GM23338 (cell line): ENCODE measurements at regions not wholly inside any gene's neighbourhood (a gene's known extent, or its start where the extent isn't known, plus 50 kb on each side); places are given as distances from the start of the nearest gene placed in this dataset.

Experiments used
- ATAC-seq: fragments of 200-7000 bp; cut with Tn5 transposase; 3 replicates; pipeline ENCODE4 v1.9.1; 2020
- DNase-seq: peaks from one replicate; pipeline ENCODE4 v3.0.0-alpha.2; 2015; ENCODE audit warnings: low spot score
- H2AFZ ChIP-seq: fragments of 200-600 bp; sonication (generic); 2 replicates; pipeline ENCODE4 v1.8.0; 2016; ENCODE audit warnings: antibody characterized with exemption, mild to moderate bottlenecking, moderate library complexity
- H3F3A ChIP-seq: fragments of 200-600 bp; sonication (generic); replicated peaks from 2 replicates; pipeline ENCODE4 v1.8.0; 2017; ENCODE audit warnings: antibody characterized with exemption, mixed run types, low read depth
- H3K27ac ChIP-seq: fragments of 200-600 bp; sonication (generic); 2 replicates; pipeline ENCODE4 v1.6.1; 2016; ENCODE audit warnings: low read depth
- H3K27me3 ChIP-seq: fragments of 200-600 bp; sonication (generic); 2 replicates; pipeline ENCODE4 v1.8.0; 2016; ENCODE audit warnings: mild to moderate bottlenecking, mixed run types, moderate library complexity; ENCODE audit not compliant: insufficient read depth
- H3K36me3 ChIP-seq: fragments of 200-600 bp; sonication (generic); 2 replicates; pipeline ENCODE4 v1.8.0; 2016; ENCODE audit warnings: mild to moderate bottlenecking; ENCODE audit not compliant: insufficient read depth
- H3K4me1 ChIP-seq: fragments of 200-600 bp; sonication (generic); 2 replicates; pipeline ENCODE4 v1.8.0; 2016; ENCODE audit warnings: mild to moderate bottlenecking, moderate library complexity; ENCODE audit not compliant: insufficient read depth
- H3K4me2 ChIP-seq: fragments of 200-600 bp; sonication (generic); 2 replicates; pipeline ENCODE4 v1.7.1; 2017; ENCODE audit warnings: mixed run types
- H3K4me3 ChIP-seq: fragments of 200-600 bp; sonication (generic); 2 replicates; pipeline ENCODE4 v1.6.1; 2016; ENCODE audit warnings: mixed run types
- H3K79me2 ChIP-seq: fragments of 200-600 bp; sonication (generic); replicated peaks from 2 replicates; pipeline ENCODE4 v1.8.0; 2017; ENCODE audit warnings: mild to moderate bottlenecking; ENCODE audit not compliant: insufficient read depth
- H3K9me2 ChIP-seq: fragments of 200-600 bp; sonication (generic); 2 replicates; pipeline ENCODE4 v1.8.0; 2017; ENCODE audit not compliant: insufficient read depth
- H4K20me1 ChIP-seq: fragments of 200-600 bp; sonication (generic); replicated peaks from 2 replicates; pipeline ENCODE4 v1.8.0; 2017; ENCODE audit warnings: mild to moderate bottlenecking; ENCODE audit not compliant: insufficient read depth
- H3K27ac Mint-ChIP-seq: 2 replicates; pipeline ENCODE4 v1.8.0; 2020; ENCODE audit warnings: inconsistent platforms, mild to moderate bottlenecking, moderate library complexity, mixed read lengths
- H3K27me3 Mint-ChIP-seq: 3 replicates; pipeline ENCODE4 v1.8.0; 2022; ENCODE audit warnings: low read depth, mild to moderate bottlenecking, moderate library complexity, mixed read lengths, inconsistent platforms; ENCODE audit not compliant: insufficient read depth, poor library complexity
- H3K36me3 Mint-ChIP-seq: 3 replicates; pipeline ENCODE4 v1.8.0; 2021; ENCODE audit warnings: low read depth, mild to moderate bottlenecking, inconsistent platforms, moderate library complexity, mixed read lengths
- H3K4me1 Mint-ChIP-seq: 3 replicates; pipeline ENCODE4 v1.8.0; 2020; ENCODE audit warnings: mild to moderate bottlenecking, inconsistent platforms, mixed read lengths
- H3K4me3 Mint-ChIP-seq: 3 replicates; pipeline ENCODE4 v1.8.0; 2021; ENCODE audit warnings: moderate library complexity, mild to moderate bottlenecking, inconsistent platforms, mixed read lengths
- H3K9me3 Mint-ChIP-seq: 3 replicates; pipeline ENCODE4 v1.8.0; 2020; ENCODE audit warnings: moderate library complexity, mild to moderate bottlenecking, inconsistent platforms, mixed read lengths
- EZH2 ChIP-seq: fragments of 200-600 bp; sonication (generic); IDR thresholded peaks from one replicate; pipeline ENCODE4 v1.8.0; 2017; ENCODE audit warnings: antibody characterized with exemption, mild to moderate bottlenecking, low read depth; ENCODE audit not compliant: unreplicated experiment
- EZH2phosphoT487 ChIP-seq: fragments of 200-600 bp; sonication (generic); IDR thresholded peaks from one replicate; pipeline ENCODE4 v1.8.1; 2018; ENCODE audit warnings: antibody characterized with exemption; ENCODE audit not compliant: unreplicated experiment
- JUNB ChIP-seq: IDR thresholded peaks from one replicate; pipeline ENCODE4 v1.6.1; 2016; ENCODE audit warnings: antibody characterized with exemption; ENCODE audit not compliant: unreplicated experiment
- NANOG ChIP-seq: IDR thresholded peaks from 2 replicates; pipeline ENCODE4 v1.6.1; 2016; ENCODE audit warnings: antibody characterized with exemption, borderline replicate concordance
- STAT1 ChIP-seq: IDR thresholded peaks from one replicate; pipeline ENCODE4 v1.6.1; 2016; ENCODE audit warnings: antibody characterized with exemption; ENCODE audit not compliant: unreplicated experiment
- TF ChIP-seq, protein P1 (sequence below): fragments of 250-450 bp; sonication (Bioruptor Pico); IDR thresholded peaks from 2 replicates; pipeline ENCODE4 v1.5.0; 2020; ENCODE audit warnings: mild to moderate bottlenecking, moderate library complexity
- TF ChIP-seq, protein P2 (sequence below): IDR thresholded peaks from 2 replicates; pipeline ENCODE4 v1.6.1; 2016; ENCODE audit warnings: antibody characterized with exemption
- TF ChIP-seq, protein P3 (sequence below): IDR thresholded peaks from one replicate; pipeline ENCODE4 v1.6.1; 2018; ENCODE audit warnings: antibody characterized with exemption; ENCODE audit not compliant: unreplicated experiment

DNA sequence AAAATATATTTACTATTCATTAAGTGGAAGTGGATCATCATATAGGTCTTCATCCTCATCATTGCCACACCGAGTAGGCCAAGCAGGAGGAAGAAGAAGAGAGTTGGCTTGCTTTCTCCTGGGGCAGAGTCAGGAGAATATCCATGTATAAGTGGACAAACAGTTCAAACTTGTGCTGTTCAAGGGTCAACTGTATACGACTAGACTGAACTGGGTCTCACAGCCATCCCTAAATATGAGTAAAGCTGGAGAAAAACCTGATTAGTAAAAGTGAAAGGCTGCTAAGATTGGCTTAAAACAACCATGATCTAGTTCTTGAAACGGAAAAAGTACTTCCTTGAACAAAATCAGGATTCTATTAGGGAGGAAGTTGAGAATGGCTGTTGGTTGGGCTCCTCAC, 276.7 kb upstream of the ADRA1B start (continued):
- TF ChIP-seq, protein P1, sequence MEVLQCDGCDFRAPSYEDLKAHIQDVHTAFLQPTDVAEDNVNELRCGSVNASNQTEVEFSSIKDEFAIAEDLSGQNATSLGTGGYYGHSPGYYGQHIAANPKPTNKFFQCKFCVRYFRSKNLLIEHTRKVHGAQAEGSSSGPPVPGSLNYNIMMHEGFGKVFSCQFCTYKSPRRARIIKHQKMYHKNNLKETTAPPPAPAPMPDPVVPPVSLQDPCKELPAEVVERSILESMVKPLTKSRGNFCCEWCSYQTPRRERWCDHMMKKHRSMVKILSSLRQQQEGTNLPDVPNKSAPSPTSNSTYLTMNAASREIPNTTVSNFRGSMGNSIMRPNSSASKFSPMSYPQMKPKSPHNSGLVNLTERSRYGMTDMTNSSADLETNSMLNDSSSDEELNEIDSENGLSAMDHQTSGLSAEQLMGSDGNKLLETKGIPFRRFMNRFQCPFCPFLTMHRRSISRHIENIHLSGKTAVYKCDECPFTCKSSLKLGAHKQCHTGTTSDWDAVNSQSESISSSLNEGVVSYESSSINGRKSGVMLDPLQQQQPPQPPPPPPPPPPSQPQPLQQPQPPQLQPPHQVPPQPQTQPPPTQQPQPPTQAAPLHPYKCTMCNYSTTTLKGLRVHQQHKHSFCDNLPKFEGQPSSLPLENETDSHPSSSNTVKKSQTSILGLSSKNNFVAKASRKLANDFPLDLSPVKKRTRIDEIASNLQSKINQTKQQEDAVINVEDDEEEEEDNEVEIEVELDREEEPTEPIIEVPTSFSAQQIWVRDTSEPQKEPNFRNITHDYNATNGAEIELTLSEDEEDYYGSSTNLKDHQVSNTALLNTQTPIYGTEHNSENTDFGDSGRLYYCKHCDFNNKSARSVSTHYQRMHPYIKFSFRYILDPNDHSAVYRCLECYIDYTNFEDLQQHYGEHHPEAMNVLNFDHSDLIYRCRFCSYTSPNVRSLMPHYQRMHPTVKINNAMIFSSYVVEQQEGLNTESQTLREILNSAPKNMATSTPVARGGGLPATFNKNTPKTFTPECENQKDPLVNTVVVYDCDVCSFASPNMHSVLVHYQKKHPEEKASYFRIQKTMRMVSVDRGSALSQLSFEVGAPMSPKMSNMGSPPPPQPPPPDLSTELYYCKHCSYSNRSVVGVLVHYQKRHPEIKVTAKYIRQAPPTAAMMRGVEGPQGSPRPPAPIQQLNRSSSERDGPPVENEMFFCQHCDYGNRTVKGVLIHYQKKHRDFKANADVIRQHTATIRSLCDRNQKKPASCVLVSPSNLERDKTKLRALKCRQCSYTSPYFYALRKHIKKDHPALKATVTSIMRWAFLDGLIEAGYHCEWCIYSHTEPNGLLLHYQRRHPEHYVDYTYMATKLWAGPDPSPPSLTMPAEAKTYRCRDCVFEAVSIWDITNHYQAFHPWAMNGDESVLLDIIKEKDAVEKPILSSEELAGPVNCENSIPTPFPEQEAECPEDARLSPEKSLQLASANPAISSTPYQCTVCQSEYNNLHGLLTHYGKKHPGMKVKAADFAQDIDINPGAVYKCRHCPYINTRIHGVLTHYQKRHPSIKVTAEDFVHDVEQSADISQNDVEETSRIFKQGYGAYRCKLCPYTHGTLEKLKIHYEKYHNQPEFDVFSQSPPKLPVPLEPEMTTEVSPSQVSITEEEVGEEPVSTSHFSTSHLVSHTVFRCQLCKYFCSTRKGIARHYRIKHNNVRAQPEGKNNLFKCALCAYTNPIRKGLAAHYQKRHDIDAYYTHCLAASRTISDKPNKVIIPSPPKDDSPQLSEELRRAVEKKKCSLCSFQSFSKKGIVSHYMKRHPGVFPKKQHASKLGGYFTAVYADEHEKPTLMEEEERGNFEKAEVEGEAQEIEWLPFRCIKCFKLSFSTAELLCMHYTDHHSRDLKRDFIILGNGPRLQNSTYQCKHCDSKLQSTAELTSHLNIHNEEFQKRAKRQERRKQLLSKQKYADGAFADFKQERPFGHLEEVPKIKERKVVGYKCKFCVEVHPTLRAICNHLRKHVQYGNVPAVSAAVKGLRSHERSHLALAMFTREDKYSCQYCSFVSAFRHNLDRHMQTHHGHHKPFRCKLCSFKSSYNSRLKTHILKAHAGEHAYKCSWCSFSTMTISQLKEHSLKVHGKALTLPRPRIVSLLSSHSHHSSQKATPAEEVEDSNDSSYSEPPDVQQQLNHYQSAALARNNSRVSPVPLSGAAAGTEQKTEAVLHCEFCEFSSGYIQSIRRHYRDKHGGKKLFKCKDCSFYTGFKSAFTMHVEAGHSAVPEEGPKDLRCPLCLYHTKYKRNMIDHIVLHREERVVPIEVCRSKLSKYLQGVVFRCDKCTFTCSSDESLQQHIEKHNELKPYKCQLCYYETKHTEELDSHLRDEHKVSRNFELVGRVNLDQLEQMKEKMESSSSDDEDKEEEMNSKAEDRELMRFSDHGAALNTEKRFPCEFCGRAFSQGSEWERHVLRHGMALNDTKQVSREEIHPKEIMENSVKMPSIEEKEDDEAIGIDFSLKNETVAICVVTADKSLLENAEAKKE, result no peak
- TF ChIP-seq JUNB (no peak), NANOG (no peak)

DNA sequence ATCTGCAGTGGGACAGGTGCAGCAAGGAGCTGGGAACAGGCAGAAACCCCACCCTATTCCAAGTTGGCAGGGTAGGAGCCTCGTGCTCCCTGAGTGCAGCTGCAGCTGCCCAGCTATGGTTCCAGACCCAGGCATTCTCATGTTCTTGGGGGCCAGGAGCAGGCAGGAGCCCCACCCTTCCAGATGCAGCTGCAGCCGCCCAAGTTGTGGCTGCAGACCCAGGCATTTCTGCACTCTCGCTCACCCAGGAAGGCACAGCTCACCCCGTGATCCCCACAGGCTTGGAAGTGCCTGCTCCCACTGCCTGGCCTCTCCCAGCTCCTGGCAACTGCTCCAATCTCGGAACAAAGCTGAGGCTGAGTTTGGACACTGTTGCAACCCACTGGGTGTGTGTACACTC, 275.8 kb upstream of the ADRA1B start:
- no peak overlapping the region for H3K27ac Mint-ChIP-seq
- no peak for ATAC-seq
- peaks cover 2% of the 10 kb centered on the region for H3K27me3 Mint-ChIP-seq
- no peak for TF ChIP-seq JUNB
- no peak for TF ChIP-seq STAT1
- no peak for TF ChIP-seq EZH2
- TF ChIP-seq EZH2phosphoT487, result no peak
- TF ChIP-seq, protein P2, sequence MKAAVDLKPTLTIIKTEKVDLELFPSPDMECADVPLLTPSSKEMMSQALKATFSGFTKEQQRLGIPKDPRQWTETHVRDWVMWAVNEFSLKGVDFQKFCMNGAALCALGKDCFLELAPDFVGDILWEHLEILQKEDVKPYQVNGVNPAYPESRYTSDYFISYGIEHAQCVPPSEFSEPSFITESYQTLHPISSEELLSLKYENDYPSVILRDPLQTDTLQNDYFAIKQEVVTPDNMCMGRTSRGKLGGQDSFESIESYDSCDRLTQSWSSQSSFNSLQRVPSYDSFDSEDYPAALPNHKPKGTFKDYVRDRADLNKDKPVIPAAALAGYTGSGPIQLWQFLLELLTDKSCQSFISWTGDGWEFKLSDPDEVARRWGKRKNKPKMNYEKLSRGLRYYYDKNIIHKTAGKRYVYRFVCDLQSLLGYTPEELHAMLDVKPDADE, result no peak
- TF ChIP-seq, protein P3, sequence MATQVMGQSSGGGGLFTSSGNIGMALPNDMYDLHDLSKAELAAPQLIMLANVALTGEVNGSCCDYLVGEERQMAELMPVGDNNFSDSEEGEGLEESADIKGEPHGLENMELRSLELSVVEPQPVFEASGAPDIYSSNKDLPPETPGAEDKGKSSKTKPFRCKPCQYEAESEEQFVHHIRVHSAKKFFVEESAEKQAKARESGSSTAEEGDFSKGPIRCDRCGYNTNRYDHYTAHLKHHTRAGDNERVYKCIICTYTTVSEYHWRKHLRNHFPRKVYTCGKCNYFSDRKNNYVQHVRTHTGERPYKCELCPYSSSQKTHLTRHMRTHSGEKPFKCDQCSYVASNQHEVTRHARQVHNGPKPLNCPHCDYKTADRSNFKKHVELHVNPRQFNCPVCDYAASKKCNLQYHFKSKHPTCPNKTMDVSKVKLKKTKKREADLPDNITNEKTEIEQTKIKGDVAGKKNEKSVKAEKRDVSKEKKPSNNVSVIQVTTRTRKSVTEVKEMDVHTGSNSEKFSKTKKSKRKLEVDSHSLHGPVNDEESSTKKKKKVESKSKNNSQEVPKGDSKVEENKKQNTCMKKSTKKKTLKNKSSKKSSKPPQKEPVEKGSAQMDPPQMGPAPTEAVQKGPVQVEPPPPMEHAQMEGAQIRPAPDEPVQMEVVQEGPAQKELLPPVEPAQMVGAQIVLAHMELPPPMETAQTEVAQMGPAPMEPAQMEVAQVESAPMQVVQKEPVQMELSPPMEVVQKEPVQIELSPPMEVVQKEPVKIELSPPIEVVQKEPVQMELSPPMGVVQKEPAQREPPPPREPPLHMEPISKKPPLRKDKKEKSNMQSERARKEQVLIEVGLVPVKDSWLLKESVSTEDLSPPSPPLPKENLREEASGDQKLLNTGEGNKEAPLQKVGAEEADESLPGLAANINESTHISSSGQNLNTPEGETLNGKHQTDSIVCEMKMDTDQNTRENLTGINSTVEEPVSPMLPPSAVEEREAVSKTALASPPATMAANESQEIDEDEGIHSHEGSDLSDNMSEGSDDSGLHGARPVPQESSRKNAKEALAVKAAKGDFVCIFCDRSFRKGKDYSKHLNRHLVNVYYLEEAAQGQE, result no peak

More for the DNA sequence above, 275.8 kb upstream of the ADRA1B start:
- H3K9me3 Mint-ChIP-seq, result no peaks in the 10 kb centered on the region
- Histone ChIP-seq H3K36me3 (no peaks in the 10 kb centered on the region), H3K27me3 (no peaks in the 10 kb centered on the region), H3K4me1 (no peaks in the 10 kb centered on the region), H3K27ac (no peak overlapping the region), H3K79me2 (no peaks in the 10 kb centered on the region), H3K4me2 (no peak overlapping the region), H3K9me2 (no peaks in the 10 kb centered on the region), H3F3A (no peaks in the 10 kb centered on the region), H4K20me1 (no peaks in the 10 kb centered on the region), H3K4me3 (no peak overlapping the region), H2AFZ (no peak overlapping the region)
- no peak overlapping the region for H3K4me3 Mint-ChIP-seq
- peaks cover 5% of the 10 kb centered on the region; the same call in 2 of the 3 replicates for H3K4me1 Mint-ChIP-seq
- DNase-seq, result no peak
- no peaks in the 10 kb centered on the region for H3K36me3 Mint-ChIP-seq
